NCI-H82 treated with DMSO at 0.1 percent for 48 hours (cell line): ENCODE measurements at regions not wholly inside any gene's neighbourhood (a gene's known extent, or its start where the extent isn't known, plus 50 kb on each side); places are given as distances from the start of the nearest gene placed in this dataset.

Experiments used
- DNase-seq: peaks from one replicate; lab custom pipeline; 2025; ENCODE audit not compliant: unreplicated experiment; lab: John Stamatoyannopoulos, UW

DNA sequence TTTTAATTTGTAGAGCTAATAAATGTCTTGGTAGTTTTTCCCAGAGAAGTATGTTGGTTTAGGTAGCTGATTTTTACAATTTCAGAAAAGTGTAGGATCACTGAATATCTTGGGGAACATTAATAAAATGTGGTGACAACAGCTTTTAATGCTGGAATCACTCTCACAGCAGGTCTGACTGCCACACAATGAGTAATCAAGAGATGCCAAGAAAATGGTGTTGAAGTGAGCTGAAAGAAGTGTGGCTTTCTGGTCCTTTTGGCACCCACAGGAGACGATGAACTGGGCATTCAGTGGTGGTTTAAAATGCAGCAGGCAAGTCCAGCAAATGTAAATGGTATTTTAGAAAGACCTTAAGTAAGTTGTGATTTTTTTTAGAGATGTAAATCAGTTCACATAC lies 175.8 kb downstream of the CBLN2 start:
- no peak for DNase-seq

DNA sequence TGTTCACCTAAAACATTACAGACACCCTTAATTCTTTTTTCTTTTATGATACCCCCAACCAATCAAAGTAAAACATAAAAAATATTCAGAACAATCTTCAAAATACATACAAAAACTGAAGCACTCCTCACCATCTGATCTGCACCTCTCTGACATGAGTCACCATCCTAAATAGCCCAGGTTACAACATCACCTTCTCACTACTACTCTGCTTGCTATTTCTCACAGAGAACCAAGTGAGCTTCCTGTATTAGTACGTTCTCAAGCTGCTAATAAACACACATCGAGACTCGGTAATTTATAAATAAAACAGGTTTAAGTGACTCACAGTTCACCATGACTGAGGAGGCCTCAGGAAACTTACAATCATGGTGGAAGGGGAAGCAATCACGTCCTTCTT lies 183.5 kb downstream of the CBLN2 start:
- DNase-seq = no peak

DNA sequence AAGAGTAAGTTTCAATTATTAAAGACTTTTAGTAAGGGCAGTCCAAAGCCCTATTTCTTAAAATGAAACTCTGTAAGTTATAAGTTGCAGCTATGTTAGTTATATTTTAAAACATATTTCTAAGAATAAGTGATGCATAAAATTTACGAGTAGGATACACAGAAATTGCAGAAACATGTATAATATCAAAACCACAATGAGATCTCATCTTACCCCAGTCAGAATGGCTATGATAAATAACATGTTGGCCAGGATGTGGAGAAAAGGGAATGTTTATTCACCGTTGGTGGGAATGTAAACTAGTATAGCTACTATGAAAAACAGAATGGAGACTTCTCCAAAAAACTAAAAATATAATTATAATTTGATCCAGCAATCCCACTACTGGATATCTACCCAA lies 201.2 kb downstream of the CBLN2 start:
- DNase-seq = no peak

DNA sequence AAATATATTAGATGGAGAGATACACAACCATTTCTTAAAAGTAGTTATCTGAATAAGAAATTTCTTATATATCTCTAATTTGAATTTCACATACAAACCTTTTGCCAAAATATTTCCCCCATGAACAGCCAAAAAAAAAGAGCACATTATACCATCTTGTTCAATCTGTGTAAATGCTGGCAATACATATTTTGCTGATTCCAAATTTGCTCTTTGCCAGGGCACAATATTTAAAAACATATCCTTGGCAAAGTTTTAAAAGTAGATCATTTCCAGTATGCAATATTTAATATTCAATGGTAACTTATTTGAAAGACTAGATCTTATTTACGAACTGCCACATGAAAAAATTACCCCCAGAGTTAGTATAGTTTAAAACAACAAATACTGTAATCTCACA lies 204.2 kb downstream of the CBLN2 start:
- DNase-seq = no peak

DNA sequence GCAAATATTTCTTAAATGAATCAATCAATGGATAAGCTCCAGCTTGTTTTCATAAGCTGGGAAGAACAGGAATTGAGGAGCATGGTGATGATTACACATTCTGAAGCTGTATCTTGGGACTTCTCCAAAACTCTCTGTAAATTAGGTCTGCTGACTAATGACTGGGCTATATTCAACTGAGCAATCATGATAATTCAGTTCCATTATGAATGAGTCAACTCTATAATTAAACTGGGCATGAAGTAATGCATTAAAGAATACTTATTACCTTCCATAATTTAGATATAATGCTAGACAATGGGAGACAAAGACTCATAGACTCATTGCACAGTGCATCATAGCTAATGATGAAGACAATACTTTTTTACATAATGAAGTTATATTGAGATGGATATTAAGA lies 207.4 kb downstream of the CBLN2 start:
- no peak for DNase-seq

DNA sequence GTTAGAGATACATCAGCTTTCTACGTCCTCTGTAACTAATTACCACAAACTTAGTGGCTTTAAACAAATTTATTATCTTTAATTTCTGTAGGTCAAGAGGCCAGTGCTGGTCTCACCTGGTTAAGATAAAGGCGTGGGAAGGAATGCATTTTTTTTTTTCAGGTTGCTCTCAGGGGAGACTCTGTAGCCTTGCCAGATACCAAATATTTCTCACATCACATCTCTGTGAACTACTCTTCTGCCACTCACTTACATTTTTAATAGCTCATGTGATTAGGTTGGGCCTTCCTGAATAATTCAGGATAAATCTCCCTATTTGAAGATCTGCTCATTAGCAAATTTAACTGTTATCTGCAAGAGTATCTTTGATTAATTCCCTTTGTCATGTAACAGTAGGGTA lies 214.6 kb downstream of the CBLN2 start:
- DNase-seq = no peak

DNA sequence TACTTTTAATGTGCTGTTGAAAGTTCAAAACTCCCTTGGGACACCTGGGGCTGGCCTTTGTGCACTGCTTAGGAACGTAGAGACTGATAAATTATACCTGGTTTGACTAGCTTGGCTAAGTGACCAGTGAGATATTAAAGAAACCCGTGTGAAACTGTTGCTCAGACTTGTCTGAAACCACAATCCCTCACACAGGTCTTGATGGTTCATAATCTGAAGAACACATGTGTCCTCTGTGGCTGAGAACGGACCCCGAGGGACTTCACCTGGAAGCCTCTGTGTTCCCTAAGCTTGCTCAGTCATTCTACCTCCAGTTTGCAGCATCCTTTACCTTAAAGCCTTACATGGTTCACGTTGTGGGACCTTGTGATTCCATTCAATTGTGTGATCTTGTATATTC lies 218.8 kb downstream of the CBLN2 start:
- no peak for DNase-seq

DNA sequence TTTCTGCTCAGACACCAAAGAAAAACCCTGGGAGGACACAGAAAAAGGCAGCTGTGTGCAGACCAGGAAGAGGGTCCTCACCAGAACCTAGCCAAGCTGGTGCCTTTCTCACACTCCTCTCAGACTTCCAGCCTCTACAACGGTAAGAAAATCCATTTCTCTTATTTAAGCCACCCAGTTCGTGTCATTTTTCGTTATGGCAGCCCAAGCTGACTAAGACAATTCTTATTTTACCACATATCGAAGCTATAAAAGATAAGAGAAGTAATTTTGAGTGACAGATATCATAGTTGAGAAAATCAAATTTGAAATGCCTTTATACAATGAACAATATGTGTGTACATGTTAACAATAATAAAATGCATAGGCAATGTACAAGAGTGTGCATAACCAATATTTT lies 219.5 kb downstream of the CBLN2 start:
- no peak for DNase-seq

DNA sequence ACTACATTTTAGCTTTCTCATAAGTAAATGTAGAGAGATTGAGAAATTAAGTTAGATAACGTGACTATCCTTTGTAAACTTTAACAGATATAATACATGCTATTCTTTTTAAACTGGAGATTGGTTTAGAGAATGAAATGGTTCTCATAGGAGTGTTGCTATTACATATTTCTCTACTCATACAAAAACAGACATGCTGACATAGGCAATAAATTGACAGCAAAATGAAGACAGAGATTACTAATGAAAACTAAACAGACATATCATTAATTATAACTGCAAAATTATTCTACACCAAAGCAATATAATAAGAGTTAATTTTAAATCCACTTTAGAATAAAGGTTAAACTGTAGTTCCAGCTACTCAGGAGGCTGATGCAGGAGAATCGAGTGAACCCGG lies 227.6 kb downstream of the CBLN2 start:
- no peak for DNase-seq

DNA sequence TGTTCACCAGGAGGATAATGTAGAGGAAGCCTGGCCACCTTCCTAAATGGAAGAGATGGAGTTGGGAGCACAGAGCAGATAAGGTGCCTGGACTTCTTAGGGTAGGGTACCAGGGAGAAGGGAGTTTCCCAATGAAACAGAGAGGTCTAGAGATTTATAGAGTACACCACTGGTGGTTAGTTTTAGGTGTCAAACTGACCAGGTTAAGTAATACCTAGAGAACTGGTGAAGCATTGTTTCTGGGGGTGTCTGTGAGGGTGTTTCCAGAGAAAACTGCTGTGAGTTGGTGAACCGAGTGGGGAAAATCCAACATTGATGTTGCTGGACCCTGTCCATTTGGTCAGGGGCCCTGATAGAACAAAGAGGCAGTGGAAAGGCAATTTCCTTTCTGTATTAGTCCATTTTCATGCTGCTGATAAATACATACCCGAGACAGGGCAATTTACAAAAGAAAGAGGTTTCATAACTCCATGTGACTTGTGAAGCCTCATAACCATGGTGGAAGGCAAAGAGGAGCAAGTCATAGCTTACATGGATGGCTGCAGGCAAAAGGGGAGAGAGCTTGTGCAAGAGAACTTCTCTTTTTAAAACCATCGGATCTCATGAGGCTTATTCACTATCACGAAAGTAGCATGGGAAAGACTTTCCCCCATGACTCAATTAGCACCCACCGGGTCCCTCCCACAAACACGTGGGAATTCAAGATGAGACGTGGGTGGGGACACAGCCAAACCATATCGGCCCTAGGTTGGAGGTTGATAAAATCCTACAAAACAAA lies 260.8 kb downstream of the CBLN2 start:
- no peak for DNase-seq

DNA sequence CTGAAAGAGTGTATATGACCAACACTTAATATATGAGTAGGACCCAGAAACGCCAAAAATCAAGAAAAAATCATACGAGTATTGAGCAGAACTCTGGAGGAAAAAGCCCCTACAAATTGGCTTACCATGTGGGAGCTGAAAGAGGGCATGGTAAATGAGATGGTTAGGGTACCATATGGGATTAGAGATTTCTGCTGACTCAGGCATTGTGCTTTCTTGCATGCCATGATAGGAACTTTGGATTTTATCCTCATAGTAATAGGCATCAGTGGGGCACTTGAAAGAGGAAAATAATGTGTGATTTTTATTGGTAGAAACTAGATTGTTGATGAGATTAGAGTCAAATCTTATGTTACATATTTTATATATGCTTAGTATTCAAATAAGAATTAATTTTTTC lies 271.1 kb downstream of the CBLN2 start:
- no peak for DNase-seq

DNA sequence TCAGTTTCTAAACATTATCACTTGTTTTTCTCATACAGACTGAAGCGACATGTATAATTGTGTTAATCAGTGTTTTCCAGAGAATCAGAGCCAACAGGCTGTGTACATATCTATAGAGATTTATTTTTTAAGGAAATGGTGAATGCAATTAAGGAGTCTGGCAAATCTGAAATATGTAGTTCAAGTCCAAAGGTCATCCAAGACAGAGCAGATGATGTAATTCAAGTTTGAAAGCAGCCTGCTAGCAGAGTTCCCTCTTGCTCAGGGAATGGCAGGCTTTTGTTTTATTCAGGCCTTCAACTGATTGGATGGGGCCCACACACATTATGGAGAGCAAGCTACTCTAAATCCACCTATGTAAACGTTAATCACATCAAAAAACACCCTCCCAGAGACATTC lies 282.6 kb downstream of the CBLN2 start:
- DNase-seq = no peak

DNA sequence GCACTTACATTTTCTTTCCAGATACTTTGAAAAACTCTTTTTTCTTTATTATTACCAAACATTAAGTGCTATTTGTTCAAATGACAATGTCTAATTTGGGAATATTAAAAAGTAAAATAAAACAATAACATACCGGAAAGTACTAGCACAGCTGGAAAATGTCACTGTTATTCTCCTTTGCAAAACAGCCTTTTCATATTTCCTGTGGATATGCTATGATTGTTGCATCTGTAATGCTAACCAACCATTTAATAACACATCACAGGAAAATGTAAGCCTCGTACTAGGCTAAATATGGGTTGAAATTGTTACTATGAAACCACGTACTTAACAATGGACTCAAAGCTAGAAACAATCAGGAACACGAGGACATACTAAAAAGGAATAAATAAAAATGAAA lies 298.1 kb downstream of the CBLN2 start:
- no peak for DNase-seq

DNA sequence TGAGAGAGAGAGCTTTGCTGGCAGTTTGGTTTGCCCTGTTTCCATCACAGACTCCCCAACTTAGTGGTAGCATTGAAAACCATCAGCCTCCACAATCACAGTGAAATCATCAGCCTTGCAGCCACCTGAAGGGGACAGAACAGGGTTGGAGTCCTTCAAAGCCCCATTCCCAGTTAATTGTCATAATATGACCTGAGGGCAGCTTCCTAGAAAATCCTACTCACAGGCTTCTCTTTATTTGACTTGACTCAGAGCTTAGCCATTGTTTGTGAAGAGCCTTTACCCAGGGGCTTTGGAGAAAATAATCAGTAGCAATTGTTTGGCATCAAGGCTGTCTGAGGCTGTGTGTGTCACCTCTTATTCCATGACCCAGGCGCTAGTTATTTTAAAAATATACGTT lies 308.7 kb downstream of the CBLN2 start:
- no peak for DNase-seq

DNA sequence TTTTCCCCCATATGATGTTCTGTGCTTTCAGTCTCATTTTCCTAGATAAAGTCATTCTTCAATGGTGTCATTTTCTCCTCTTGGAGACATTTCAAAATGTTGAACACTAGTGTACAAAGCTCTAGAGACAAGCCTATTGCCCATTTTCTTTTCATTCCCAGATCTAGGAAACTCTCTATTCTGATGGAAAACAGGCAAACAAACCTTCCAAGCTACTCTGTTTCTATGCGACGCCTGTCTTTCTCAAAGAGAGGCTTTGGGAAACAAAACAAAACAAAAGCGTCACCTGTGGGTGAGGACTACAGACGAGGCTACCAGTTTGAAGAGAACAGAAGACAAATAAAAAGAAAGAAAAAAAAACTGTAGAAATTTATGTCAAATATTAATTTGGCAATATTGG lies 311.0 kb downstream of the CBLN2 start:
- DNase-seq = no peak

DNA sequence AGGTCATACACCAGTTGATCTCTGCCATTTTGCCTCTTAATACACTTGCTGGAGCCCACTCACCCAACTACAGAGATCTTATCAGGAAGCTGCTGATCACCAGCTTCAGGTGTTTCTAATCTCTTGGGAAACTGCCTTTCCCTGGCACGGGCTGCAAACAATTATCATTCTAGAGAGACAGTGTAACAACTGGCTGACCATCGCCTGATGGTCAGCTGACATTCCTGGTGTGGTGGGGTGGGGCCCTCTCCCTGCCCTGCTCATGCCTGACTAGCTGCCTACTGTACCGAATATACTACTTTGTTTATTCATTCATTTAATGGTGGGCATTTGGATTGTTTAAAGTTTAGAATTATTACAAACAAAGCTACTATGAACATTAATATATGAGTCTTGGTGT lies 311.5 kb downstream of the CBLN2 start:
- DNase-seq = no peak

DNA sequence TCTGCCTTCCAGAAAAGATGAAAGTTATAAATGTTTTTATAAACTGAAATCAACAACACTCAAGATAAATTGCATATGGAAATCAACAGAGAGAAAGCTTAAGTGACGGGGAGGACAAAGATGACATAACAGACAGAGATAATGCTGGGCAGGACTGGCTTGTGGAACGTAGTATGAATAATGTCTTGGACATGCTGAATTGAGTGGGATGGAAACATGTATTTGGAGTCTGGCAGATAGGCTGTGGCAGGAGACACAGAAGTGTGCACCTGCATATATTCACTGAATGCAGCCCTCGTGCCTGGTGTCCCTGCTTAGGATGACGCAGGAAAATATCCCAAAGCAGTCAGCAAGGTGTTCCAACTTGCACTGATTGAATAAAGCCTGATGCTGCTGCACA lies 318.2 kb downstream of the CBLN2 start:
- no peak for DNase-seq

DNA sequence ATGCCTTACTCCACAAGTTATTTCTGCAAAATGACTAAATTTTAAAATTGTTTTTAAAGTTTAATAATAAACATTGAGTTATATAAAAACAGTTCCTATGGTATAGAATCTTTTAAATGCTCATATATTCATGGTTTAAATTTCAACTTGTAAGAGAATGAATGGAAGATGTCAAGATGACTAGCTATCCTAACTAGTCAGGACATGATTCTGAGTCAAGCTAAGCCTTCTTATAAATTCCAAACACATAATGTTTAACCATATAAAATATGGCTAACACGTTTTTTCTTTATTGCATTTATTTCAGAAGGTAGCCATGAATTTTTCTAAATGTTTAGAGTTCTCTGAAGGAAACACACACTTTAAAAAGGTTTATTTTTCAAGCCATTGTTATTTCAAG lies 320.4 kb downstream of the CBLN2 start:
- no peak for DNase-seq

DNA sequence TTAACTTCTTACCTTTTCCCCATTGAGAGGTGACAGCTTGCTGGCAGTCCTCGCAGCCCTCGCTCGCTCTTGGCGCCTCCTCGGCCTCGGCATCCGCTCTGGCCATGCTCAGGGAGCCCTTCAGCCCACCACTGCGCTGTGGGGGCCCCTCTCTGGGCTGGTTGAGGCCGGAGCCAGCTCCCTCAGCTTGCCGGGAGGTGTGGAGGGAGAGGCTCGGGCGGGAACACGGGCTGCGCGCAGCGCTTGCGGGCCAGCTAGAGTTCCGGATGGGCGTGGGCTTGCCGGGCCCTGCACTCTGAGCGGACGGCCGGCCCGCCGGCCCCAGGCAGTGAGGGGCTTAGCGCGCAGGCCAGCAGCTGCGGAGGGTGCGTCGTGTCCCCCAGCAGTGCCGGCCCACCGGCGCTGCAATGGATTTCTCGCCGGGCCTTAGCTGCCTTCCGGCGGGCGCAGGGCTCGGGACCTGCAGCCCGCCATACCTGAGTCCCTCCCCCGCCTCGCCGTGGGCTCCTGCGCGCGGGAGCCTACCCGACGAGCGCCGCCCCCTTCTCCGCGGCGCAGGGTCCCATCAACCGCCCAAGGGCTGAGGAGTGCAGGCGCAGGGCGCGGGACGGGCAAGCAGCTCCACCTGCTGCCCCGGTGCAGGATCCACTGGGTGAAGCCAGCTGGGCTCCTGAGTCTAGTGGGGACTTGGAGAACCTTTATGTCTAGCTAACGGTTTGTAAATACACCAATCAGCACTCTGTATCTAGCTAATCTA lies 335.0 kb downstream of the CBLN2 start:
- DNase-seq = no peak

DNA sequence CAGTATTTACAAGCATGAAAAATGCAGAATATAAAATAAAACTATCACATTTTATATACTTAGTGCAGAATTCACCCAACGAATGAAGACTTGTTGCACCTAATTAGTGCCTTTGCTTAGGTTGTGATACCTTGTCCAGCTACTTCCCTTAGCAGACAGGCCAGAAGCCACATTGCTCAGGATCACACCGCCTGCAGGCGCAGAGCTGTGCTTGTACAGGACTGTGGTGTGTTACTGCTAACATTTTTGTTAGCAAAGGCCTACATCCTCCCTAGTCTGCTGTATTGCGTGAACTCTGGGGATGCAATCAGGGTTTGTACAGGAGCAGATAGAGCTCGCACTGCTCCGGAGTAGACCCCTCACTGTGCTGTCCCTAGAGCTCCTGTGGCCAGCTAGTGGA lies 336.9 kb downstream of the CBLN2 start:
- DNase-seq = no peak

DNA sequence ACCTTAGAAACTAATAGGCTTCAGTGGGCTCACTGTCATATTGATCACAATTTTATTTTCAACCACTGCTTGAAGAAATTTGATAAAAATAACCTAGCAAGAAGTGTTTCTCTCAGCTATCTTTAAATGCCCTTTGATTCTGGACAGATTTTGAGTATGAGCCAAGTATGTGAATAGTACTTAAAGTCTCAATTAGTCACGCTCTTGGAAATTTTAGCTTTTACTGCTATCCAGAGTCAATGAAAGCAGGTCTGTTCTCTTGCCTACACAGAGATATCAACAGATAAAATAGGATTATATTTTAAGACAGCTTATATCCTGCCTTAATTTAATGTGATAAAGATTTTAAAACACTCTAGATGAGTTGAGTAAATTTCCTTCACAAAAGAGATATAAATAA lies 337.3 kb downstream of the CBLN2 start:
- DNase-seq = no peak

DNA sequence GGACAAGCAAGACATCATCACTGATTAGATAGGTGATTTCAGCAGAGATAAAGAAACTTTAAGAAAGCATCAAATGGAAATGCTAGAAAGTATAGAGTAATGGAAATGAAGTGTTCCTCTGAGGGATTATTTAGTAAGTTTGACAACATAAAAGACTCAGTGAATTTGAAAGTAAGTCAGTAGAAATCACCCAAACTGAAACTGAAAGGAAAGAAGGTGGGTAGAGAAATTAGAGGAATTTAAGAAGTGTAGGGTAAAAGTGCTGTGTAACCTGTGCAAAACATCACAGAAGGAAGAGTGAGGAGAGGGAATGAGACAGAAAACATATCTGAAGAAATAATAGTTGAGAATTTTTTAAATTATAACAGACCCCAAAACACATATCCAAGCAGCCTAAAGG lies 343.1 kb downstream of the CBLN2 start:
- no peak for DNase-seq

DNA sequence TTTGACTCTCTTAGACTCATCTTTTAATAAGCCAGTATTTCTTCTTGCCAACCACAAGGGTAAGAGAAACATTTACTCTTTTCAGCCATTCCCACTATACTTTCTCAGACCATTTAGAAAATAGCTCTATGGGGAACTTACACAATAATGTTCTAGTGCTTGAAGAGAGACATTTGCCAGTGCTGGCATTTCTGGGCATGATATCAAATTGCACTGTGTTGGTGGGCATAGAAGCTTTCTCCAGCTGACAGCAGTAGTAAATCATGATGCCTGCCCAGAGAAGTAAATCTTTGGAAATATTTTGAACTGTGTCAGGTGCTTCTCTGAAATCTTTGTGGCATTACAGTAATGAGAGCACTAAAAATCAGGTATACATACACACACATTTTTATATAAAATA lies 346.6 kb downstream of the CBLN2 start:
- DNase-seq = no peak
